Lung (tissue), 11 donors: ENCODE measurements at regions not wholly inside any gene's neighbourhood (a gene's known extent, or its start where the extent isn't known, plus 50 kb on each side); places are given as distances from the start of the nearest gene placed in this dataset.

ENCODE experiments used
- ATAC-seq: fragments of 200-7000 bp; cut with Tn5 transposase; one replicate; pipeline ENCODE4 v1.9.1; 2020; ENCODE audit warnings: moderate number of reproducible peaks; ENCODE audit not compliant: insufficient read depth, low FRiP score
- DNase-seq, 3 donors: peaks; one replicate each; pipeline ENCODE4 v3.0.0-alpha.2; 2013 to 2017
- H3K27ac ChIP-seq, 2 donors: one replicate each; pipeline ENCODE4 v1.5.1; 2013; ENCODE audit warnings: mild to moderate bottlenecking in 2 of 2, moderate library complexity in 2 of 2, control low read depth in 1 of 2, inconsistent platforms in 1 of 2, low read depth in 1 of 2, low read length in 1 of 2
- H3K27me3 ChIP-seq, 3 donors: one replicate each; pipeline ENCODE4 v1.5.1; 2013; ENCODE audit warnings: low read length in 2 of 3; ENCODE audit not compliant: control insufficient read depth in 3 of 3, insufficient read depth in 3 of 3
- H3K36me3 ChIP-seq, 4 donors: one replicate each; pipeline ENCODE4 v1.5.1; 2013; ENCODE audit warnings: low read length in 4 of 4, mild to moderate bottlenecking in 1 of 4, moderate library complexity in 1 of 4; ENCODE audit not compliant: control insufficient read depth in 4 of 4, insufficient read depth in 4 of 4
- H3K4me1 ChIP-seq, 5 donors: one replicate each; pipeline ENCODE4 v1.5.1; 2013; ENCODE audit warnings: low read length in 5 of 5, mild to moderate bottlenecking in 2 of 5, moderate library complexity in 1 of 5; ENCODE audit not compliant: control insufficient read depth in 5 of 5, insufficient read depth in 5 of 5
- H3K4me3 ChIP-seq: one replicate; pipeline ENCODE4 v1.5.1; 2013; ENCODE audit warnings: mild to moderate bottlenecking, control low read depth, moderate library complexity
- H3K9ac ChIP-seq, 2 donors: one replicate each; pipeline ENCODE4 v1.5.1; 2013; ENCODE audit warnings: low read length in 2 of 2, control low read depth in 1 of 2; ENCODE audit not compliant: insufficient read depth in 1 of 2
- H3K9me3 ChIP-seq, 4 donors: one replicate each; pipeline ENCODE4 v1.5.1; 2013; ENCODE audit warnings: low read length in 3 of 4, mild to moderate bottlenecking in 1 of 4, moderate library complexity in 1 of 4; ENCODE audit not compliant: control insufficient read depth in 4 of 4, insufficient read depth in 3 of 4
- CTCF ChIP-seq: IDR thresholded peaks from 2 replicates; pipeline ENCODE4 v1.5.1; 2012; ENCODE audit warnings: mild to moderate bottlenecking; ENCODE audit errors: control extremely low read depth, extremely low read depth
- WGBS, 2 donors: extraction: QIAGEN DNeasy Blood & Tissue Kit; methylation state at CpG; one replicate each; pipeline ENCODE4 v1.1.7; 2013; 5-methylcytosine and 5-hydroxymethylcytosine counted together
- donor health status: control.
- donor health status: control.
- donor health status: Bipolar disorder and iron deficiency.
- donor health status: healthy.
- donor health status: DM: yes; HTN: yes; CAD: no.

- 73 to 84% methylated on average over 6 of the region's 6 CpGs for WGBS, 2 donors
- DNase-seq, result no peak
- no peaks in the 10 kb centered on the region for H3K27me3 ChIP-seq
- H3K36me3 ChIP-seq, result no peaks in the 10 kb centered on the region
- no peak for TF ChIP-seq CTCF
- no peaks in the 10 kb centered on the region for H3K4me1 ChIP-seq
- no peak overlapping the region for H3K4me3 ChIP-seq
- no peak overlapping the region for H3K27ac ChIP-seq
- ATAC-seq, result no peak
- H3K9me3 ChIP-seq, result peaks cover 0 to 5% (median 0%) of the 10 kb centered on the region in 4 donors
- no peak overlapping the region for H3K9ac ChIP-seq
Measured at GRCh38 chr12:130245251-130245650, 83.0 kb downstream of the FZD10 start.

GRCh38 chr12:130246560-130246959 is 84.3 kb downstream of the FZD10 start:
- DNase-seq, result no peak
- Histone ChIP-seq H3K36me3 (no peaks in the 10 kb centered on the region), H3K27me3 (no peaks in the 10 kb centered on the region), H3K27ac (no peak overlapping the region), H3K4me3 (no peak overlapping the region), H3K9me3 (peaks cover 0 to 3% (median 0%) of the 10 kb centered on the region in 4 donors), H3K9ac (no peak overlapping the region), H3K4me1 (no peaks in the 10 kb centered on the region)
- WGBS, 2 donors, result 55 to 79% methylated on average over 6 of the region's 6 CpGs
- ATAC-seq, result no peak
- no peak for TF ChIP-seq CTCF

GRCh38 chr12:130247634-130248237 is 85.5 kb downstream of the FZD10 start:
- H3K9me3 ChIP-seq, result no peaks in the 10 kb centered on the region
- no peak for TF ChIP-seq CTCF
- DNase-seq (no peak), ATAC-seq (no peak)
- H3K9ac ChIP-seq, result no peak overlapping the region
- H3K4me3 ChIP-seq, result no peak overlapping the region
- 75 to 79% methylated on average over 4 of the region's 4 CpGs for WGBS, 2 donors
- H3K4me1 ChIP-seq, result no peaks in the 10 kb centered on the region
- H3K27me3 ChIP-seq, result no peaks in the 10 kb centered on the region
- H3K36me3 ChIP-seq, result no peaks in the 10 kb centered on the region
- no peak overlapping the region for H3K27ac ChIP-seq

- Histone ChIP-seq H3K4me3 (no peak overlapping the region), H3K27me3 (no peaks in the 10 kb centered on the region), H3K9ac (no peak overlapping the region), H3K4me1 (no peaks in the 10 kb centered on the region), H3K27ac (no peak overlapping the region), H3K9me3 (no peaks in the 10 kb centered on the region), H3K36me3 (no peaks in the 10 kb centered on the region)
- WGBS, 2 donors, result 80 to 81% methylated on average over 6 of the region's 6 CpGs
- TF ChIP-seq CTCF, result no peak
- DNase-seq (no peak), ATAC-seq (no peak)
Measured at GRCh38 chr12:130249376-130249775, 87.1 kb downstream of the FZD10 start.
